ENCODE measurements at regions not wholly inside any gene's neighbourhood (a gene's known extent, or its start where the extent isn't known, plus 50 kb on each side); places are given as distances from the start of the nearest gene placed in this dataset.

GRCh38 chr4:23233596-23233995 lies 540.9 kb downstream of the GBA3 start:
- ChIA-PET CTCF (no interaction called here), POLR2A (no interaction called here)
- Histone ChIP-seq H3K36me3 (ENCODE audit: control insufficient read depth in 4 of 4, insufficient read depth in 4 of 4, low read length in 3 of 4) (no peaks in the 10 kb centered on the region), H3K9me3 (ENCODE audit: control extremely low read depth in 1 of 5, control insufficient read depth in 4 of 5, insufficient read depth in 2 of 5, low read depth in 1 of 5, low read length in 4 of 5) (no peaks in the 10 kb centered on the region), H3K4me1 (ENCODE audit: control extremely low read depth in 1 of 4, control insufficient read depth in 4 of 4, insufficient read depth in 4 of 4, low read length in 3 of 4) (no peaks in the 10 kb centered on the region), H3K27ac (ENCODE audit: insufficient read depth in 1 of 2, low read depth in 1 of 2, low read length in 2 of 2, poor library complexity in 1 of 2, severe bottlenecking in 2 of 2) (no peak overlapping the region), H3K27me3 (replicated peaks in 2 of 5; ENCODE audit: control insufficient read depth in 4 of 5, insufficient read depth in 5 of 5, low read length in 4 of 5) (no peaks in the 10 kb centered on the region), H3K4me3 (ENCODE audit: control insufficient read depth in 1 of 7, extremely low read depth in 1 of 7, insufficient read depth in 4 of 7, low read depth in 2 of 7, low read length in 6 of 7) (no peak overlapping the region)
- WGBS (ENCODE audit: insufficient coverage) = 100% methylated on average over 1 of the region's 1 CpG
- DNase-seq = no peak

GRCh38 chr4:23232987-23233386 lies 540.2 kb downstream of the GBA3 start:
- WGBS (ENCODE audit: insufficient coverage) = no CpG with 5 or more reads among the region's 2 CpGs
- ChIA-PET POLR2A (no interaction called here), CTCF (no interaction called here)
- H3K4me3 ChIP-seq (ENCODE audit: control insufficient read depth in 1 of 7, extremely low read depth in 1 of 7, insufficient read depth in 4 of 7, low read depth in 2 of 7, low read length in 6 of 7) = no peak overlapping the region
- no peaks in the 10 kb centered on the region for H3K36me3 ChIP-seq (ENCODE audit: control insufficient read depth in 4 of 4, insufficient read depth in 4 of 4, low read length in 3 of 4)
- no peak overlapping the region for H3K27ac ChIP-seq (ENCODE audit: insufficient read depth in 1 of 2, low read depth in 1 of 2, low read length in 2 of 2, poor library complexity in 1 of 2, severe bottlenecking in 2 of 2)
- H3K9me3 ChIP-seq (ENCODE audit: control extremely low read depth in 1 of 5, control insufficient read depth in 4 of 5, insufficient read depth in 2 of 5, low read depth in 1 of 5, low read length in 4 of 5) = no peaks in the 10 kb centered on the region
- DNase-seq = no peak
- H3K27me3 ChIP-seq (replicated peaks in 2 of 5; ENCODE audit: control insufficient read depth in 4 of 5, insufficient read depth in 5 of 5, low read length in 4 of 5) = no peaks in the 10 kb centered on the region
- no peaks in the 10 kb centered on the region for H3K4me1 ChIP-seq (ENCODE audit: control extremely low read depth in 1 of 4, control insufficient read depth in 4 of 4, insufficient read depth in 4 of 4, low read length in 3 of 4)

- Histone ChIP-seq H3K4me3 (ENCODE audit: control insufficient read depth in 1 of 7, extremely low read depth in 1 of 7, insufficient read depth in 4 of 7, low read depth in 2 of 7, low read length in 6 of 7) (no peak overlapping the region), H3K27ac (ENCODE audit: insufficient read depth in 1 of 2, low read depth in 1 of 2, low read length in 2 of 2, poor library complexity in 1 of 2, severe bottlenecking in 2 of 2) (no peak overlapping the region), H3K27me3 (replicated peaks in 2 of 5; ENCODE audit: control insufficient read depth in 4 of 5, insufficient read depth in 5 of 5, low read length in 4 of 5) (no peaks in the 10 kb centered on the region), H3K4me1 (ENCODE audit: control extremely low read depth in 1 of 4, control insufficient read depth in 4 of 4, insufficient read depth in 4 of 4, low read length in 3 of 4) (no peaks in the 10 kb centered on the region), H3K9me3 (ENCODE audit: control extremely low read depth in 1 of 5, control insufficient read depth in 4 of 5, insufficient read depth in 2 of 5, low read depth in 1 of 5, low read length in 4 of 5) (peaks cover 0 to 2% (median 0%) of the 10 kb centered on the region in 5 experiments), H3K36me3 (ENCODE audit: control insufficient read depth in 4 of 4, insufficient read depth in 4 of 4, low read length in 3 of 4) (no peaks in the 10 kb centered on the region)
- POLR2A ChIA-PET = no interaction called here
- no peak for DNase-seq
- WGBS (ENCODE audit: insufficient coverage) = no CpG with 5 or more reads among the region's 1 CpG
- CTCF ChIA-PET = no interaction called here
These were observed 532.8 kb downstream of the GBA3 start for GRCh38 chr4:23225564-23225963.

DNA sequence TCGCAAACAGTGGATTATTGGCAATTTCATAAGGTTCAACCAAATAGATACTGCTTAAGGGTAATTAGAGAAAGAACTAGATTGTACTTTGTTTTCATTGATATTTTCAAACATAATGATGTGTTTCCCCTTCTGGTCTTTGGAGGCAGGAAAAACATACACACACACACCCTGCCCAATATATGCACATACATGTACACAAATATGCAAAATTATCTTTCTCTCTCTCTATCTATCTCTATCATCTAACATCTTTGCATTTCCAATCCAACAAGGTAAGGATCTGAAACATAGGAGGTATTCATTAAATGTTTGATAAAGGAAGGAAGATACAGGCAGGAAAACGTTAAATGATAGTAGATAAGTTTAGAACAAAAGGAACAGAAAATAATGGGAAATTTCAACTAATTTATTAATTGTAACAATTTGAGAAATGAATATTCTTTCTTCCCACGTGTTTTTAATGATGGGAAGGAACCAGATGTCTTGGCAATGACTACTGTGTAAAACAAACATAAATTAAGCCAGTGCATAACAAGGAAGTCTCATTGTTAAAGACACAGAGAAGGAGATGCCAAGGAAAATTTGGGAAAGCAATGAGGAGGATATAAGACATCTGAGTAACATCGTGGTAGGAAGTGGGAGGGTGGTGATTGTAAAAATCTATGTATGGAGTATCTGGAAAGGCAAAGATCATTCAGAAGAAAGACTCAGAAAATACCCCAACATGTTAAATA lies 532.1 kb downstream of the GBA3 start:
- H3K27ac ChIP-seq (ENCODE audit: insufficient read depth in 1 of 2, low read depth in 1 of 2, low read length in 2 of 2, poor library complexity in 1 of 2, severe bottlenecking in 2 of 2) = no peak overlapping the region

GRCh38 chr4:23220911-23221310 lies 528.2 kb downstream of the GBA3 start:
- Histone ChIP-seq H3K36me3 (ENCODE audit: control insufficient read depth in 4 of 4, insufficient read depth in 4 of 4, low read length in 3 of 4) (no peaks in the 10 kb centered on the region), H3K4me3 (ENCODE audit: control insufficient read depth in 1 of 7, extremely low read depth in 1 of 7, insufficient read depth in 4 of 7, low read depth in 2 of 7, low read length in 6 of 7) (no peak overlapping the region), H3K4me1 (ENCODE audit: control extremely low read depth in 1 of 4, control insufficient read depth in 4 of 4, insufficient read depth in 4 of 4, low read length in 3 of 4) (no peaks in the 10 kb centered on the region), H3K27me3 (replicated peaks in 2 of 5; ENCODE audit: control insufficient read depth in 4 of 5, insufficient read depth in 5 of 5, low read length in 4 of 5) (no peaks in the 10 kb centered on the region), H3K27ac (ENCODE audit: insufficient read depth in 1 of 2, low read depth in 1 of 2, low read length in 2 of 2, poor library complexity in 1 of 2, severe bottlenecking in 2 of 2) (no peak overlapping the region), H3K9me3 (ENCODE audit: control extremely low read depth in 1 of 5, control insufficient read depth in 4 of 5, insufficient read depth in 2 of 5, low read depth in 1 of 5, low read length in 4 of 5) (no peaks in the 10 kb centered on the region)
- CTCF ChIA-PET = no interaction called here
- no CpG with 5 or more reads among the region's 2 CpGs for WGBS (ENCODE audit: insufficient coverage)
- POLR2A ChIA-PET = no interaction called here
- no peak for DNase-seq

More for the DNA sequence above, 532.1 kb downstream of the GBA3 start:
- H3K36me3 ChIP-seq (ENCODE audit: control insufficient read depth in 4 of 4, insufficient read depth in 4 of 4, low read length in 3 of 4) = no peaks in the 10 kb centered on the region
- CTCF ChIA-PET = no interaction called here
- POLR2A ChIA-PET = no interaction called here
- H3K4me1 ChIP-seq (ENCODE audit: control extremely low read depth in 1 of 4, control insufficient read depth in 4 of 4, insufficient read depth in 4 of 4, low read length in 3 of 4) = no peaks in the 10 kb centered on the region
- no peak overlapping the region for H3K4me3 ChIP-seq (ENCODE audit: control insufficient read depth in 1 of 7, extremely low read depth in 1 of 7, insufficient read depth in 4 of 7, low read depth in 2 of 7, low read length in 6 of 7)
- 100% methylated on average over 1 of the region's 4 CpGs for WGBS (ENCODE audit: insufficient coverage)
- H3K27me3 ChIP-seq (replicated peaks in 2 of 5; ENCODE audit: control insufficient read depth in 4 of 5, insufficient read depth in 5 of 5, low read length in 4 of 5) = no peaks in the 10 kb centered on the region
- DNase-seq = no peak
- peaks cover 0 to 2% (median 0%) of the 10 kb centered on the region in 5 experiments for H3K9me3 ChIP-seq (ENCODE audit: control extremely low read depth in 1 of 5, control insufficient read depth in 4 of 5, insufficient read depth in 2 of 5, low read depth in 1 of 5, low read length in 4 of 5)

DNA sequence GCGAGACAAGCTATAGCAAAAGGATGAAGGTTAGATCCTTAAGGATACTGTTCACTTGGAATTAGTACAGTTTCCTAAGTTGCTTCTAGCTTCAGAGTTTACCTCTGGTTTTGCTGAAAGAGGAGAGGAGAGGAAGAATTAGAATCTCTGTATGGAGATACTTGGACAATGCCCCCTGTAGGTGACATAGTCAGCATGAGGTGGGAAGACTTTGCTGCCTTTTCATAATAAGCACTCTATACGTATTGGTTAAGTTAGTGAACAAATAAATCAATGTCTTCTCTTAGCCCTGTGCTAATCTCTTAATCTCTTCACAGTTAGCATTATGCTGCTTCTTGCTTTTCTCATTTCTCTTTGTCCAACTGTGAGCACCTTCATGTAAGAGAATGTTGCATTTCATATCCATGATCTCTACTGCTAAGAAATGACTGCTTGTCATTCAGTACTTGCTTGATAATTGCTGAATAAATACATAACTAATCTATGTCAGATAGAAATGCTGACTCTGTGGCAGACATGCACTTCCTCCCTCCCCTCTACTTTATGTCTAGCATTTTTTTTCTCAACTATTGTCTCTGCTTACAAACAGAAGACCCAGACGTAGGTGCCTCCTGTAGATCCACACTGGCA lies 527.2 kb downstream of the GBA3 start:
- H3K9me3 ChIP-seq (ENCODE audit: control extremely low read depth in 1 of 5, control insufficient read depth in 4 of 5, insufficient read depth in 2 of 5, low read depth in 1 of 5, low read length in 4 of 5) = no peaks in the 10 kb centered on the region
- H3K4me3 ChIP-seq (ENCODE audit: control insufficient read depth in 1 of 7, extremely low read depth in 1 of 7, insufficient read depth in 4 of 7, low read depth in 2 of 7, low read length in 6 of 7) = no peak overlapping the region
- no peak overlapping the region for H3K27ac ChIP-seq (ENCODE audit: insufficient read depth in 1 of 2, low read depth in 1 of 2, low read length in 2 of 2, poor library complexity in 1 of 2, severe bottlenecking in 2 of 2)
- ChIA-PET CTCF (no interaction called here), POLR2A (no interaction called here)
- WGBS (ENCODE audit: insufficient coverage) = 93% methylated on average over 2 of the region's 3 CpGs
- no peaks in the 10 kb centered on the region for H3K36me3 ChIP-seq (ENCODE audit: control insufficient read depth in 4 of 4, insufficient read depth in 4 of 4, low read length in 3 of 4)
- no peak for DNase-seq
- H3K27me3 ChIP-seq (replicated peaks in 2 of 5; ENCODE audit: control insufficient read depth in 4 of 5, insufficient read depth in 5 of 5, low read length in 4 of 5) = no peaks in the 10 kb centered on the region
- H3K4me1 ChIP-seq (ENCODE audit: control extremely low read depth in 1 of 4, control insufficient read depth in 4 of 4, insufficient read depth in 4 of 4, low read length in 3 of 4) = no peaks in the 10 kb centered on the region

GRCh38 chr4:23213198-23213597 lies 520.5 kb downstream of the GBA3 start:
- Histone ChIP-seq H3K4me3 (ENCODE audit: control insufficient read depth in 1 of 7, extremely low read depth in 1 of 7, insufficient read depth in 4 of 7, low read depth in 2 of 7, low read length in 6 of 7) (no peak overlapping the region), H3K9me3 (ENCODE audit: control extremely low read depth in 1 of 5, control insufficient read depth in 4 of 5, insufficient read depth in 2 of 5, low read depth in 1 of 5, low read length in 4 of 5) (no peaks in the 10 kb centered on the region), H3K27ac (ENCODE audit: insufficient read depth in 1 of 2, low read depth in 1 of 2, low read length in 2 of 2, poor library complexity in 1 of 2, severe bottlenecking in 2 of 2) (no peak overlapping the region), H3K36me3 (ENCODE audit: control insufficient read depth in 4 of 4, insufficient read depth in 4 of 4, low read length in 3 of 4) (no peaks in the 10 kb centered on the region), H3K27me3 (replicated peaks in 2 of 5; ENCODE audit: control insufficient read depth in 4 of 5, insufficient read depth in 5 of 5, low read length in 4 of 5) (no peaks in the 10 kb centered on the region), H3K4me1 (ENCODE audit: control extremely low read depth in 1 of 4, control insufficient read depth in 4 of 4, insufficient read depth in 4 of 4, low read length in 3 of 4) (no peaks in the 10 kb centered on the region)
- ChIA-PET POLR2A (no interaction called here), CTCF (no interaction called here)
- DNase-seq = no peak
- no CpG with 5 or more reads among the region's 2 CpGs for WGBS (ENCODE audit: insufficient coverage)
